SK-N-SH (cell line): ENCODE measurements at regions not wholly inside any gene's neighbourhood (a gene's known extent, or its start where the extent isn't known, plus 50 kb on each side); places are given as distances from the start of the nearest gene placed in this dataset.

Experiments used
- CTCF ChIA-PET: fragments of 300-600, 350-600 bp; formaldehyde crosslinking; extraction: SDS; loops from one replicate; lab custom pipeline; 2021; lab: Yijun Ruan, JAX
- POLR2A ChIA-PET: fragments of 350-600 bp; sonication (Branson Sonifier 250); formaldehyde crosslinking; extraction: SDS; loops from one replicate; lab custom pipeline; 2020; ENCODE audit warnings: antibody characterized with exemption, inconsistent platforms; lab: Yijun Ruan, JAX
- DNase-seq: peaks from one replicate; pipeline ENCODE4 v3.0.0; 2012
- H2AFZ ChIP-seq: fragments of 200-600 bp; sonication (generic); 2 replicates; pipeline ENCODE4 v1.8.1; 2016; ENCODE audit warnings: antibody characterized with exemption, mild to moderate bottlenecking, low read depth
- H3F3A ChIP-seq: fragments of 200-600 bp; sonication (generic); replicated peaks from 2 replicates; pipeline ENCODE3; 2016; ENCODE audit warnings: antibody characterized with exemption, mild to moderate bottlenecking; ENCODE audit not compliant: insufficient read depth
- H3K27ac ChIP-seq, 2 experiments: fragments of 200-500 bp in 1 of 2; fragments of 200-600 bp in 1 of 2; sonication (Bioruptor generic) in 1 of 2; sonication (generic), shearing (Covaris generic) in 1 of 2; 2 replicates each; pipeline versions ENCODE4 v1.5.1 to v1.6.1; 2014 to 2016; ENCODE audit warnings: low read depth in 2 of 2, inconsistent platforms in 1 of 2, low read length in 1 of 2, mild to moderate bottlenecking in 1 of 2, mixed read lengths in 1 of 2
- H3K27me3 ChIP-seq: fragments of 200-600 bp; sonication (generic), shearing (Covaris generic); 2 replicates; pipeline ENCODE4 v1.6.1; 2016; ENCODE audit warnings: mixed run types; ENCODE audit not compliant: insufficient read depth
- H3K36me3 ChIP-seq, 2 experiments: fragments of 200-500 bp in 1 of 2; fragments of 200-600 bp in 1 of 2; sonication (Bioruptor generic) in 1 of 2; sonication (generic) in 1 of 2; replicated peaks in 1 of 2; 2 replicates each; pipeline versions ENCODE3 to v1.5.1; 2014 to 2016; ENCODE audit warnings: low read length in 1 of 2, mild to moderate bottlenecking in 1 of 2; ENCODE audit not compliant: insufficient read depth in 2 of 2, control insufficient read depth in 1 of 2
- H3K4me1 ChIP-seq, 2 experiments: fragments of 200-500 bp in 1 of 2; fragments of 200-600 bp in 1 of 2; sonication (Bioruptor generic) in 1 of 2; sonication (generic), shearing (Covaris generic) in 1 of 2; 2 replicates each; pipeline versions ENCODE4 v1.5.1 to v1.6.1; 2014 to 2016; ENCODE audit warnings: low read depth in 1 of 2, low read length in 1 of 2, mixed run types in 1 of 2; ENCODE audit not compliant: insufficient read depth in 2 of 2, control insufficient read depth in 1 of 2
- H3K4me2 ChIP-seq: fragments of 200-600 bp; sonication (generic), shearing (Covaris generic); 2 replicates; pipeline ENCODE4 v1.6.1; 2017; ENCODE audit warnings: mixed run types
- H3K4me3 ChIP-seq, 2 experiments: fragments of 200-500 bp in 1 of 2; fragments of 200-600 bp in 1 of 2; sonication (Bioruptor generic) in 1 of 2; sonication (generic), shearing (Covaris generic) in 1 of 2; 2 replicates each; pipeline versions ENCODE4 v1.5.1 to v1.8.1; 2014 to 2016; ENCODE audit warnings: low read depth in 2 of 2, inconsistent platforms in 1 of 2, low read length in 1 of 2, mild to moderate bottlenecking in 1 of 2, mixed read lengths in 1 of 2, moderate library complexity in 1 of 2
- H3K79me2 ChIP-seq: fragments of 200-600 bp; sonication (generic); 2 replicates; pipeline ENCODE4 v1.8.1; 2017; ENCODE audit warnings: mild to moderate bottlenecking; ENCODE audit not compliant: insufficient read depth
- H3K9ac ChIP-seq: fragments of 200-600 bp; sonication (generic); 2 replicates; pipeline ENCODE4 v1.6.1; 2017; ENCODE audit warnings: mixed run types
- H3K9me2 ChIP-seq: fragments of 200-600 bp; sonication (generic); 2 replicates; pipeline ENCODE4 v1.6.1; 2017; ENCODE audit warnings: mixed run types
- H3K9me3 ChIP-seq: fragments of 200-600 bp; sonication (generic); 2 replicates; pipeline ENCODE4 v1.6.1; 2017; ENCODE audit warnings: mixed run types, mild to moderate bottlenecking, moderate library complexity
- H4K20me1 ChIP-seq: fragments of 200-600 bp; sonication (generic); 2 replicates; pipeline ENCODE4 v1.6.1; 2017; ENCODE audit warnings: mild to moderate bottlenecking, mixed run types; ENCODE audit not compliant: insufficient read depth
- CHD2 ChIP-seq: fragments of 150-350 bp; IDR thresholded peaks from 2 replicates; pipeline ENCODE4 v1.6.1; 2018; ENCODE audit warnings: low read length; ENCODE audit not compliant: partially characterized antibody
- ELF1 ChIP-seq: IDR thresholded peaks from 2 replicates; pipeline ENCODE4 v1.4.0; 2012
- FOXJ3 ChIP-seq: sonication (generic); formaldehyde crosslinking; IDR thresholded peaks from 2 replicates; pipeline ENCODE4 v1.5.1; 2020; ENCODE audit warnings: mild to moderate bottlenecking, missing genetic modification reagents
- GABPA ChIP-seq: IDR thresholded peaks from 2 replicates; pipeline ENCODE4 v1.4.0; 2012; ENCODE audit warnings: low read depth, mild to moderate bottlenecking
- MAX ChIP-seq: IDR thresholded peaks from 2 replicates; pipeline ENCODE4 v1.4.0; 2012; ENCODE audit warnings: low read depth
- MXI1 ChIP-seq: IDR thresholded peaks from 2 replicates; pipeline ENCODE4 v1.6.1; 2012; ENCODE audit warnings: mild to moderate bottlenecking, low read depth, low read length, improper control_type of control experiment
- NFIC ChIP-seq: IDR thresholded peaks from 2 replicates; pipeline ENCODE4 v1.4.0; 2012; ENCODE audit warnings: borderline replicate concordance
- PBX3 ChIP-seq: IDR thresholded peaks from 2 replicates; pipeline ENCODE4; 2012
- POLR2AphosphoS5 ChIP-seq: IDR thresholded peaks from 2 replicates; pipeline ENCODE4 v1.6.1; 2012; ENCODE audit warnings: low read depth, low read length
- RAD21 ChIP-seq: IDR thresholded peaks from 2 replicates; pipeline ENCODE4 v1.6.1; 2012; ENCODE audit warnings: mild to moderate bottlenecking, low read length
- RFX5 ChIP-seq: IDR thresholded peaks from 2 replicates; pipeline ENCODE4 v1.6.1; 2012; ENCODE audit warnings: mild to moderate bottlenecking, improper control_type of control experiment, low read length
- RXRA ChIP-seq: IDR thresholded peaks from 2 replicates; pipeline ENCODE4 v1.4.0; 2012; ENCODE audit warnings: low read depth, mild to moderate bottlenecking, borderline replicate concordance
- TCF12 ChIP-seq: IDR thresholded peaks from 2 replicates; pipeline ENCODE4 v1.4.0; 2012
- TEAD4 ChIP-seq: IDR thresholded peaks from 2 replicates; pipeline ENCODE4 v1.4.0; 2012; ENCODE audit warnings: mild to moderate bottlenecking, borderline replicate concordance; ENCODE audit not compliant: insufficient read depth
- WGBS: methylation state at CpG from one replicate; pipeline ENCODE4 v1.1.6; 2017; ENCODE audit warnings: low lambda C conversion rate; 5-methylcytosine and 5-hydroxymethylcytosine counted together
- TF ChIP-seq, protein P1 (sequence below): fragments of 200-600 bp; sonication (generic); IDR thresholded peaks from 2 replicates; pipeline ENCODE4 v1.6.1; 2017; ENCODE audit warnings: antibody characterized with exemption, mild to moderate bottlenecking, moderate library complexity
- TF ChIP-seq, protein P2 (sequence below): fragments of 150-350 bp; IDR thresholded peaks from 2 replicates; pipeline ENCODE4 v1.6.1; 2017; ENCODE audit warnings: antibody characterized with exemption, low read length, low read depth, borderline replicate concordance
- TF ChIP-seq, protein P3 (sequence below): IDR thresholded peaks from 2 replicates; pipeline ENCODE4 v1.6.1; 2012; ENCODE audit warnings: mild to moderate bottlenecking, low read depth, low read length, moderate library complexity

GRCh38 chr5:159705948-159706347, 210.3 kb upstream of the ADRA1B start:
- TF ChIP-seq PBX3 = no peak
- no peak for TF ChIP-seq CHD2
- TF ChIP-seq TEAD4 = no peak
- TF ChIP-seq, protein P1, sequence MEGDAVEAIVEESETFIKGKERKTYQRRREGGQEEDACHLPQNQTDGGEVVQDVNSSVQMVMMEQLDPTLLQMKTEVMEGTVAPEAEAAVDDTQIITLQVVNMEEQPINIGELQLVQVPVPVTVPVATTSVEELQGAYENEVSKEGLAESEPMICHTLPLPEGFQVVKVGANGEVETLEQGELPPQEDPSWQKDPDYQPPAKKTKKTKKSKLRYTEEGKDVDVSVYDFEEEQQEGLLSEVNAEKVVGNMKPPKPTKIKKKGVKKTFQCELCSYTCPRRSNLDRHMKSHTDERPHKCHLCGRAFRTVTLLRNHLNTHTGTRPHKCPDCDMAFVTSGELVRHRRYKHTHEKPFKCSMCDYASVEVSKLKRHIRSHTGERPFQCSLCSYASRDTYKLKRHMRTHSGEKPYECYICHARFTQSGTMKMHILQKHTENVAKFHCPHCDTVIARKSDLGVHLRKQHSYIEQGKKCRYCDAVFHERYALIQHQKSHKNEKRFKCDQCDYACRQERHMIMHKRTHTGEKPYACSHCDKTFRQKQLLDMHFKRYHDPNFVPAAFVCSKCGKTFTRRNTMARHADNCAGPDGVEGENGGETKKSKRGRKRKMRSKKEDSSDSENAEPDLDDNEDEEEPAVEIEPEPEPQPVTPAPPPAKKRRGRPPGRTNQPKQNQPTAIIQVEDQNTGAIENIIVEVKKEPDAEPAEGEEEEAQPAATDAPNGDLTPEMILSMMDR = no peak
- TF ChIP-seq TCF12 = no peak
- TF ChIP-seq NFIC = no peak
- TF ChIP-seq, protein P2, sequence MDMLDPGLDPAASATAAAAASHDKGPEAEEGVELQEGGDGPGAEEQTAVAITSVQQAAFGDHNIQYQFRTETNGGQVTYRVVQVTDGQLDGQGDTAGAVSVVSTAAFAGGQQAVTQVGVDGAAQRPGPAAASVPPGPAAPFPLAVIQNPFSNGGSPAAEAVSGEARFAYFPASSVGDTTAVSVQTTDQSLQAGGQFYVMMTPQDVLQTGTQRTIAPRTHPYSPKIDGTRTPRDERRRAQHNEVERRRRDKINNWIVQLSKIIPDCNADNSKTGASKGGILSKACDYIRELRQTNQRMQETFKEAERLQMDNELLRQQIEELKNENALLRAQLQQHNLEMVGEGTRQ = no peak
- TF ChIP-seq POLR2AphosphoS5 = no peak
- no peak for TF ChIP-seq ELF1
- no peak for TF ChIP-seq MXI1
- no peak for TF ChIP-seq FOXJ3 (CRISPR knock-in tag)
- TF ChIP-seq RAD21 = no peak
- TF ChIP-seq, protein P3, sequence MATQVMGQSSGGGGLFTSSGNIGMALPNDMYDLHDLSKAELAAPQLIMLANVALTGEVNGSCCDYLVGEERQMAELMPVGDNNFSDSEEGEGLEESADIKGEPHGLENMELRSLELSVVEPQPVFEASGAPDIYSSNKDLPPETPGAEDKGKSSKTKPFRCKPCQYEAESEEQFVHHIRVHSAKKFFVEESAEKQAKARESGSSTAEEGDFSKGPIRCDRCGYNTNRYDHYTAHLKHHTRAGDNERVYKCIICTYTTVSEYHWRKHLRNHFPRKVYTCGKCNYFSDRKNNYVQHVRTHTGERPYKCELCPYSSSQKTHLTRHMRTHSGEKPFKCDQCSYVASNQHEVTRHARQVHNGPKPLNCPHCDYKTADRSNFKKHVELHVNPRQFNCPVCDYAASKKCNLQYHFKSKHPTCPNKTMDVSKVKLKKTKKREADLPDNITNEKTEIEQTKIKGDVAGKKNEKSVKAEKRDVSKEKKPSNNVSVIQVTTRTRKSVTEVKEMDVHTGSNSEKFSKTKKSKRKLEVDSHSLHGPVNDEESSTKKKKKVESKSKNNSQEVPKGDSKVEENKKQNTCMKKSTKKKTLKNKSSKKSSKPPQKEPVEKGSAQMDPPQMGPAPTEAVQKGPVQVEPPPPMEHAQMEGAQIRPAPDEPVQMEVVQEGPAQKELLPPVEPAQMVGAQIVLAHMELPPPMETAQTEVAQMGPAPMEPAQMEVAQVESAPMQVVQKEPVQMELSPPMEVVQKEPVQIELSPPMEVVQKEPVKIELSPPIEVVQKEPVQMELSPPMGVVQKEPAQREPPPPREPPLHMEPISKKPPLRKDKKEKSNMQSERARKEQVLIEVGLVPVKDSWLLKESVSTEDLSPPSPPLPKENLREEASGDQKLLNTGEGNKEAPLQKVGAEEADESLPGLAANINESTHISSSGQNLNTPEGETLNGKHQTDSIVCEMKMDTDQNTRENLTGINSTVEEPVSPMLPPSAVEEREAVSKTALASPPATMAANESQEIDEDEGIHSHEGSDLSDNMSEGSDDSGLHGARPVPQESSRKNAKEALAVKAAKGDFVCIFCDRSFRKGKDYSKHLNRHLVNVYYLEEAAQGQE = no peak
- no peak for TF ChIP-seq RFX5
- TF ChIP-seq MAX = no peak
- TF ChIP-seq GABPA = no peak
- TF ChIP-seq RXRA = no peak
- Histone ChIP-seq H3K9me3 (no peaks in the 10 kb centered on the region), H4K20me1 (no peaks in the 10 kb centered on the region), H3K36me3 (no peaks in the 10 kb centered on the region), H3F3A (no peaks in the 10 kb centered on the region), H2AFZ (no peak overlapping the region), H3K9me2 (no peaks in the 10 kb centered on the region), H3K4me2 (no peak overlapping the region), H3K9ac (no peak overlapping the region), H3K79me2 (no peaks in the 10 kb centered on the region), H3K27me3 (no peaks in the 10 kb centered on the region), H3K27ac (no peak overlapping the region), H3K4me1 (no peaks in the 10 kb centered on the region; a peak in 1 of 4 replicates), H3K4me3 (no peak overlapping the region)
- no peak for DNase-seq
- 70% methylated on average over 3 of the region's 3 CpGs for WGBS
- ChIA-PET POLR2A (no interaction called here), CTCF (no interaction called here)
